ENCODE measurements at regions not wholly inside any gene's neighbourhood (a gene's known extent, or its start where the extent isn't known, plus 50 kb on each side); places are given as distances from the start of the nearest gene placed in this dataset.

DNA sequence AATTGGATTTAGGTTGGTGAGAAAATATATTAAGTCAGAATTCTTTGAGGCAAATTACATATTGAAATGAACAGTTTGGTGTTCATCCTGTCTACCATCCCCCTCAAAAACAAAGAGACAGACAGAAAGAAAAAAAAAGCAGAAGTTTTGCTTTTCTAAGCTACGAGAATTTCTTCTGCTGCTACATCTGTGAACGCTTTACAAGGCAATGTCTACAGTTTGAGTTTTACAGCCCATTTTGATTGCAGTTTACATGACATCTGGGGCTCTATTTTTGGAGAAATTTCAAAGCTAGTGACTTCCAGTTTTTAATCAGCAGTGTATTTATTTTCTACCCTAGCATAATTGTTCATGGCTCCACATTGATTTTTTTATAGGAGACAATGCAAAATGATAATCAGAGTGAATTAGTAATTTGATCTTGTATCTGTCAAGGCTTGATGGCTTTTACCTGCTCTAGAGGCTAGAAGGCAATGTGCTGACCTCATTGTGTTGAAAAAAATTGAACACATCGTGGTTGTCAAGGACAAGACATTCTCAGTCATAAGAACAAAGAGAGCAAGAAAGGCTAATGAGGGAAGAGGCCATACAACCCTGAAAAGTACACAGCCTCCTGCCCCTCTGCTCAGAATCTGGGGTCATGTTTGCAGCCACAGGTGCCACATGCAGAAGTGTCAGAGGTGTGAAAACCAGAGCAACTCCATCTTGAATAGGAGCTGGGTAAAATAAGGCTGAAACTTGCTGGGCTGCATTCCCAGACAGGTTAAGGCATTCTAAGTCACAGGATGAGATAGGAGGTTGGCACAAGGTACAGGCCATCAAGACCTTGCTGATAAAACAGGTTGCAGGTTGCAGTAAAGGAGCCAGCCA, 201.0 kb upstream of the CAMK1G start:
- Mint-ChIP-seq H3K27me3 (ENCODE audit: unreplicated experiment) (no peaks in the 10 kb centered on the region), H3K9me3 (ENCODE audit: unreplicated experiment) (no peaks in the 10 kb centered on the region), H3K4me1 (ENCODE audit: low read depth, unreplicated experiment) (no peaks in the 10 kb centered on the region), H3K36me3 (ENCODE audit: unreplicated experiment) (no peaks in the 10 kb centered on the region), H3K27ac (ENCODE audit: unreplicated experiment) (no peak overlapping the region), H3K4me3 (ENCODE audit: unreplicated experiment) (no peak overlapping the region)
- TF ChIP-seq, protein P1, sequence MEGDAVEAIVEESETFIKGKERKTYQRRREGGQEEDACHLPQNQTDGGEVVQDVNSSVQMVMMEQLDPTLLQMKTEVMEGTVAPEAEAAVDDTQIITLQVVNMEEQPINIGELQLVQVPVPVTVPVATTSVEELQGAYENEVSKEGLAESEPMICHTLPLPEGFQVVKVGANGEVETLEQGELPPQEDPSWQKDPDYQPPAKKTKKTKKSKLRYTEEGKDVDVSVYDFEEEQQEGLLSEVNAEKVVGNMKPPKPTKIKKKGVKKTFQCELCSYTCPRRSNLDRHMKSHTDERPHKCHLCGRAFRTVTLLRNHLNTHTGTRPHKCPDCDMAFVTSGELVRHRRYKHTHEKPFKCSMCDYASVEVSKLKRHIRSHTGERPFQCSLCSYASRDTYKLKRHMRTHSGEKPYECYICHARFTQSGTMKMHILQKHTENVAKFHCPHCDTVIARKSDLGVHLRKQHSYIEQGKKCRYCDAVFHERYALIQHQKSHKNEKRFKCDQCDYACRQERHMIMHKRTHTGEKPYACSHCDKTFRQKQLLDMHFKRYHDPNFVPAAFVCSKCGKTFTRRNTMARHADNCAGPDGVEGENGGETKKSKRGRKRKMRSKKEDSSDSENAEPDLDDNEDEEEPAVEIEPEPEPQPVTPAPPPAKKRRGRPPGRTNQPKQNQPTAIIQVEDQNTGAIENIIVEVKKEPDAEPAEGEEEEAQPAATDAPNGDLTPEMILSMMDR (IDR thresholded peaks at IDR 0.05; ENCODE audit: partially characterized antibody, unreplicated experiment), result no peak
- no peak for DNase-seq

DNA sequence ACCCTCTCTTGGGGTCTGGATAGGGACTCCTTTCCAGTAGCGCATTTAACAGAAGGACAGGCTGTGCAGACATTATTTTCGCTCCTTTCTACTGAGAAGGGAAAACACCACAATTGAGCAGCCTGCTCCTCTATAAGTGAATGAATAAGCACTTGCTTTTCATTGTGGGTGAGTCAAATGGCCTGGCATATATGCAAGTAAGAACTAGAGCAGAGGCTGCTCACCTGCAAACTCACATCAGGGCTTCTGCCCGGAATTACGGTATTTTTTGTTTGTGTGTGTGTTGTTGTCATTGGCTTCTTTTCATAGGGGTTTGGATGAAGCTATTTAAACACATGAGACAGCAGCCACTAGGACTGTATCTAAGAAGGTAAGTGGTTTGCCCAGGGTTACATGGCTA, 200.1 kb upstream of the CAMK1G start:
- Mint-ChIP-seq H3K27me3 (ENCODE audit: unreplicated experiment) (no peaks in the 10 kb centered on the region), H3K4me1 (ENCODE audit: low read depth, unreplicated experiment) (no peaks in the 10 kb centered on the region), H3K27ac (ENCODE audit: unreplicated experiment) (no peak overlapping the region), H3K36me3 (ENCODE audit: unreplicated experiment) (no peaks in the 10 kb centered on the region), H3K4me3 (ENCODE audit: unreplicated experiment) (no peak overlapping the region), H3K9me3 (ENCODE audit: unreplicated experiment) (no peaks in the 10 kb centered on the region)
- TF ChIP-seq, protein P1 (IDR thresholded peaks at IDR 0.05; ENCODE audit: partially characterized antibody, unreplicated experiment), result no peak
- DNase-seq, result no peak

DNA sequence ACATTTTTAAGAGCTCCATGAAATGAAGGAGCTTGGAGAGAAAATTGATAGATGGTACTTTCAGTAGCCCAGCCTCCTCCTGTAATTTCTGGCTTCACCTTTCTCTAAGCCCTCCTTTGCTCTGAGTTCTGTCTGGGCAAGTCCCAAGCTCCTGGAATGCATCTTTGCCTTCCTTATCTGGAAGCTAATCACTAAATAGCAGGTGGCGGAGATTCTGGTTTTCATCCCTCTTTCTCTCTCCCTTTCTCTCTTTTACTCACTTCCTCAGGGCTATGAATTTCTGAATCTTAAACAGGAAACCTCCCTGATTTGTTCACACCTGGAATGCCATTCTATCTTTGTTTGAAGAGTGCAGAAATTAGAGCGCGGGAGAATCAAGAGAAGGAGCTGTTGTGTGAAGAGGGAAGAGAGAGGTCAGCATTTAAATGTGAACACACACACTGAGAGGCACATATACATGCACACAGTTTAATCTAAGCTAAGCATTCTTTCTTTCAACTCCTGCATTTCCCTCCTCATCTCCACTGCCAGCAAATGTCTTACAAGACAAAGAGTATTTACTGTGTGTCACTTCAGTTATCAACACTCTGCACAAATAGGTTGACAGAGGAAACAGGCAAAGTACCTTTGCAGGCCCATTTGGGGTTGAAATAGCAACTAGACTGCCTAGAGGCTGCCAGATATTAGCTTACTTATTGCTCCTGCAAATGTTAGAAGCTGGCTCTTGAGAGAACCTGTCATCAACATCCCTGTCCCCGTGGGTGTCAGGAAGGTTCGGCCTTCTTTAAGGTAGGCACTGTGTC, 199.4 kb upstream of the CAMK1G start:
- no peaks in the 10 kb centered on the region for H3K36me3 Mint-ChIP-seq (ENCODE audit: unreplicated experiment)
- no peak overlapping the region for H3K27ac Mint-ChIP-seq (ENCODE audit: unreplicated experiment)
- TF ChIP-seq, protein P1 (IDR thresholded peaks at IDR 0.05; ENCODE audit: partially characterized antibody, unreplicated experiment), result no peak
- no peak overlapping the region for H3K4me3 Mint-ChIP-seq (ENCODE audit: unreplicated experiment)
- peaks cover 2% of the 10 kb centered on the region for H3K9me3 Mint-ChIP-seq (ENCODE audit: unreplicated experiment)
- DNase-seq, result no peak
- H3K4me1 Mint-ChIP-seq (ENCODE audit: low read depth, unreplicated experiment), result no peaks in the 10 kb centered on the region
- peaks cover 2% of the 10 kb centered on the region for H3K27me3 Mint-ChIP-seq (ENCODE audit: unreplicated experiment)

DNA sequence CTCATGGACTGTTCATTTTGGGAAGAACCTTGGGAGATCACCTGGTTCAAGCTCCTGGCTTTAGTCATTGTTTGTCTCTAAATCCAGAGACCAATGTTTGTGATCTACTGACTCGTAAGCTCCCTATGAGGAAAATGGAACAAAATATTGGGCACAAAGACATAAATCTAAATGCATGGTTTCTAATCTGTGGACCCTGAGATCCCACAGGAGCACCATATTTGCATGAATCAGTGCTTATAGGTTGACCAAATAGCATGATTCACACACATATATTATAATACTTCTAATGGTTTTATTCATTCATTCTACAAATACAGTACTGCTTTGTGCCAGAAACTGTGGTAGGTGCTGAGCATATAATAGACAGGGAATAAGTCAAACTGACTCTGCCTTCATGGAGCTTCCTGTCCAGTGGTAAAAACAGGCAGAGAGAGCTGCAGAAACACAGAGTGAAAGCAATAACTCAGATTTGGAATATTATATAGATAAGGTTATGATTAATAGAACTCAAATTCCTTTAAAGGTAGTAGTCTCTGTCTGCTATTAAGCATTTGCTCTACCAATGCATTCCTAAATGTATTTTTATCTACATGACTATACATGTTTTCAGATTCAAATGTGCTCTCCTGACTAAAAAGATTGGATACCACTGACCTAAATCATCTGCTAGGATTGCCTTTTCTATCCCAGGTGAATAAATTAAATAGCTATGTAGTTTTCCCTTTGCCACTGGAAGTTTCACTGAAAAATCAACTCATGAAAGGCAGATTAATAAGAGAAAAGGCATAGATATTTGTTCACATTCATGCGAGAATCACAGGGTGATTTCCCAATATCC, 198.6 kb upstream of the CAMK1G start:
- H3K4me3 Mint-ChIP-seq (ENCODE audit: unreplicated experiment), result no peak overlapping the region
- H3K4me1 Mint-ChIP-seq (ENCODE audit: low read depth, unreplicated experiment), result no peaks in the 10 kb centered on the region
- H3K9me3 Mint-ChIP-seq (ENCODE audit: unreplicated experiment), result peaks cover 2% of the 10 kb centered on the region
- H3K36me3 Mint-ChIP-seq (ENCODE audit: unreplicated experiment), result no peaks in the 10 kb centered on the region
- no peak overlapping the region for H3K27ac Mint-ChIP-seq (ENCODE audit: unreplicated experiment)
- peaks cover 2% of the 10 kb centered on the region for H3K27me3 Mint-ChIP-seq (ENCODE audit: unreplicated experiment)
- DNase-seq, result no peak
- TF ChIP-seq, protein P1 (IDR thresholded peaks at IDR 0.05; ENCODE audit: partially characterized antibody, unreplicated experiment), result no peak
